Stimulated activated CD4-positive, alpha-beta T cell treated with anti-CD3 and anti-CD28 coated beads, Interleukin-12 subunit alpha, Interleukin-12 subunit beta, amount 100 ng/mL, for 48 hours (primary cell): ENCODE measurements at regions not wholly inside any gene's neighbourhood (a gene's known extent, or its start where the extent isn't known, plus 50 kb on each side); places are given as distances from the start of the nearest gene placed in this dataset.
"Not testable (repeated sequence)": the region's sequence is repeated elsewhere in the genome, so short reads cannot be mapped to it uniquely, and the experiment has no call there.

Experiments
- DNase-seq, 3 donors: peaks; one replicate each; pipeline ENCODE4 v3.0.0-alpha.2; 2020; ENCODE audit warnings: low read depth in 2 of 3, low spot score in 1 of 3

DNA sequence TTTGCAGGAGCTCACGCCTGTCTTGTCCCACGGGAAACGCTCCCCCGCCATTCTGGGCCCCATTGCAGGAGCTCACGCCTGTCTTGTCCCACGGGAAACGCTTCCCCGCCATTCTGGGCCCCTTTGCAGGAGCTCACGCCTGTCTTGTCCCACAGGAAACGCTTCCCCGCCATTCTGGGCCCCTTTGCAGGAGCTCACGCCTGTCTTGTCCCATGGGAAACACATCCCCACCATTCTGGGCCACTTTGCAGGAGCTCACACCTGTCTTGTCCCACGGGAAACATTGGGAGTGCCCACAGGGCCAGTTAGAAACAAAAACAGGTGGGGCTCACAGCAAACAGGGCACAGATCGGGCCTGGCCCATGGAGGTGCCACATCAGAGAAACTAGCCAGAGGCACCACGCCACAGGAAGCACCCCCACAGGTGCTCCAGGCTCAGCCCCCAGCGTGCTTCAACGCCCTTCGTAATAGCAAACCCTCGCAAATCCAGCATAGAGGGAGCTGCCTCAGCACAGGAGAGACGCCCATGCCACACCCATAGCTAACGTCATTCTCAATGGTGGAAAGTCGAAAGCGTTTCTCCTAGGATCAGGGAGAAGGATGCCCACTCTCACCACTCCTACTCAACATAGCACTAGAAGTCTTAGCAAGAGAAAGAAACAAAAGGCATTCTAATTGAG is 218.2 kb upstream of the FRG1 start:
- not testable (repeated sequence) for DNase-seq

DNA sequence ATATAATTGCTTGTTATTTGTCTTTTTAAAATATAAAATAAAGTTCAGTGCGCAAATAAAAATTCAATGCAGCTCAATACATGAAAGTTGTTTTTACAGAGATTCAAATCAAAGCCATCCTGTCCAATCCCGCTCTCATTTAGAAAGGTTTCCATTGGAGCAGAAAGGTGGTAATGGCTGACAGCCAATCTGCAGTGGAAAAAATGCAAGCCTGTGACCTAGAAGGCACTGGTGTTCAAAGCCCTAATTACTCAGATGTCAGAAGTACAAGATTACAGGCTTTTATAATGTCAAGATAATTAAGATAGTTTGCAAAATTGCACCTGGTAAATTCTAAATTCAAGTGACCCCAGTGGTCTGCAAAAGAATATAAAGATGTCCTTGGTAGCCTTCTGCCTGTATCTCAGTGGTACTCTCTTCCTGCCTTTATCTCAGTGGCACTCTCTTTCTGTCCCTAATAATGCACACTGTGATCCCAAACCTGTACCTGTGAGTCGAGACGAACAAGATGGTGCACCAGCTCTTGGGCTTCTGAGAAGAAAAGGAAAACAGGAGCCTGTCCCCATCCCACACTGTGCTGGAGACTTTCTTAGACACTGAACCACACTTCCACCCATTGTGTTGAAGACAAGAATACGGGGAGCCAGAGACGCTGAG is 212.6 kb upstream of the FRG1 start:
- DNase-seq, result not testable (repeated sequence)

DNA sequence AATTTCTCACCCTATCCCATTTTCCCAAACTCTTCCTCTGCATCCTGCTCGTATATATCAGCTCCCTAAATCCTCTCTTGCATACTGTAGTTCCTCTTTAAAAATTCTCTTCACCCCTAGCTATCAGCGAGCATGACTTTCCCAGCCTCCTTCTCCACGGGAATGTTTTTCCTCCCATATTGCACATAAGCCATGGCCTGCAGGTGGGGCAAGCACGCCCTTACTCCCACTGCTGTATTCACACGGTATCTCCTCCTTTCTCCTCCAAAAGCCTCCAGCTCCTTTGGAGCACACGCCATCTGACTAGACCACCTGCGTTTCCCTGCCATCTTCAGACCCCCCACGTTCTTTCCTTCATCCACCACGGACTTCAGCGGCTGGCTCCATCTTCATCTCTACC is 208.7 kb upstream of the FRG1 start:
- not testable (repeated sequence) for DNase-seq

DNA sequence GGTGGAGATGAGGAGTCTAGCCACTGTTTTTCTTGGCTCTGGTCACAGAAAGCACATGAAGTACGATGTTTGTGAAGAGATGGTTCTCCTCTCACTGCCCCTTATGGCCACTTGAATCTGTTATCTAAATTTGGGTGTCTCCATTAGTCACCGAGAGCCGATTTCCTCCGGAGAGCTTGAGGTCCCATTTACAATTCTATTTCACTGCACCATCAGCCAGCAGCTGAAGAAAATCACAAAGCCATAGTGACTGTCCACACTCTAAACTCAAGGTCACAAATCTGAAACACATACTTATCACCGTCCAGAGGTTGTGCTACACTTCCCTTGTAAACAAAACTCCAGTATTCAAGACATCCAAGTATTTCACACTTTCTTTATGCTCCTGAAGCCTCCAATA is 207.2 kb upstream of the FRG1 start:
- DNase-seq, result not testable (repeated sequence)

DNA sequence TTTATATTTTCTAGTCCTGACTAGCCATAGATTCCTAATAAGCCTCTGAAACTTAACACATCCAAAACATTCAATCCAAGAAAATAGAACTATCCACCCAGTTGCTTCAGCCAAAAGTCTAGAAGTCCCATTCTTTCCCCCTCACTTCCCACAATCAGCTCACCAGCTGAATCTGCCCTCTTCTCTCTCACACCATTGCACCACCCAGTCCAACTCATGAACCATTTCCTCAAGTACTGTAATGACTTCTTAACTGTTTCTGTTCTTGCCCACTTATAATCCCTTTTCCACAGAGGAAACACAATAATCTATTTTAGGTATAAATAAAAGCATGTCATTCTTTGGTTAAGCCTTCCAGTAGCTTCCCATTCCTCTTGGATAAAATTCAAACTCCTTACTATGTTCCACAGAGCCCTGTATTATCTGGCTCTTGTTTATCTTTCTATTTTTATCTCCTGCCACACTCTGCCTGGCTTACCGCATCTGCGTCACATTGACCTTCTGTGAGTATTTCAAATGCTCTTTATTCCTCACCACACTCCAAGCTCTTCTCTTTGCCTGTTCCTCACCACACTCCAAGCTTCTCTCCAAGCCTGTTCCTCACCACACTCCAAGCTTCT is 205.9 kb upstream of the FRG1 start:
- DNase-seq, result not testable (repeated sequence)

DNA sequence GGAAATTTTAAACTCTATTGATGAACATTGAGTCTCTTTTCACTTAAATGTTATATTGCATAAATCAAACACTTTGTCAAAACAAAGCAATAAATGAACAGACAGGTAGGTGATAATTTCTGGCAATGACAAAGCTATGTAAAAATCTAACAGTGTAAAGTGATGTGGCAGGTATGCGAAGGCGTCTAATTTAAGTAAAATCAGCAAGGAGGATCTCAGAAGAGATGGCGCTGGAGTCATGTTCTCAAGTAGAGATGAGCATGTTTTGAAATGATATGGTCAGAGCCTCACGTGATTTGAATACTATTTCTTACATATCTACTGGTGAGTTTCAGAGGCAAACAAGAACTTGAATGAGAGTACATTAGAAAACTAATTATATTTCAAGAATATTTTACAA is 204.0 kb upstream of the FRG1 start:
- DNase-seq, result not testable (repeated sequence)

DNA sequence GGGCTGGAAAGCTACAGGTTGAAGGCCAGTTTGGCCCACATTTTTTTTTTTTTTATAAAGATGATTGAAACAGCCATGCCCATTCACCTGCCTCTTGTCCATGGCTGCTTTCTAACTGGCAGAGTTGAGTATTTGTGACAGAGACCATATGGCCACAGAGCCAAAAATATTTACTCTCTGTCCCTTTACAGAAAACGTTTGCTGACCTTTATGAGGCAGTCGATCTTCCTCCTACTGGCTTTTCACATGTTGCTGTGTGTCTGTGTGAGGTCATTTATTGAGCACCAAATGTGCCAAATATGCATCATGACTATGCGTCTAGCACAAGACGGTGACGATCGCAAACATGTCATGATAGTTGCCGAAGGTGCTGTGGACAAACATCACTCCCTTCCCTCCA is 200.6 kb upstream of the FRG1 start:
- DNase-seq, result not testable (repeated sequence)

DNA sequence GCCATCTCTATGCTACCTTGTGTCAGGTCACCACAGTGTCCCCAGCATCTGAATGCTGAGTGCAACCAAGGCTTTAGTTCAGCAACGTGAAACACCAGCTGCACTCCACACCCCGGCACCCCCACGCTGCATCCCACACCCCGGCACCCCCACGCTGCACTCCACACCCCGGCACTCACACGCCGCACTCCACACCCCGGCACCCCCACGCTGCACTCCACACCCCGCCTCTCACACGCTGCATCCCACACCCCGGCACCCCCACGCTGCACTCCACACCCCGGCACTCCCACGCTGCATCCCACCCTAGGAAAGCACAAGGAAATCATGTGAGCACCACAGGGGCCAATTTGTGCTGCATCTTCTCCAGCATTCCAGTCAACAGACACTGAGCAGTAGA is 199.8 kb upstream of the FRG1 start:
- DNase-seq, result no peak

DNA sequence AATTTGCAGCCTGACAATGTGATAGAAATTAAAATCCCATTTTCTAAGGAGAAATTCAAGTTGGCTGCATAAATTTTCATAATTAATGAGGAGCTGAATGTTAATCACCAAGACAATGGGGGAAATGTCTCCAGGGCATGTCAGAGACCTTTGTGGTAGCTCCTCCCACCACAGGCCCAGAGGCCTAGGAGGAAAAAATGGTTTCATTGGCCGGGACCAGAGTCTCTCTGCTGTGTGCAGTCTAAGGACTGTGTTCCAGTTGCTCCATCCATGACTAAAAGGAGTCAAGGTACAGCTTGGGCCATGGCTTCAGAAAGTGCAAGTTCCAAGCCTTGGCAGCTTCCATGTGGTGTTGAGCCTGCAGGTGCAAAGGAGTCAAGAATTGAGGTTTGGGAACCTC is 187.6 kb upstream of the FRG1 start:
- DNase-seq, result not testable (repeated sequence)

DNA sequence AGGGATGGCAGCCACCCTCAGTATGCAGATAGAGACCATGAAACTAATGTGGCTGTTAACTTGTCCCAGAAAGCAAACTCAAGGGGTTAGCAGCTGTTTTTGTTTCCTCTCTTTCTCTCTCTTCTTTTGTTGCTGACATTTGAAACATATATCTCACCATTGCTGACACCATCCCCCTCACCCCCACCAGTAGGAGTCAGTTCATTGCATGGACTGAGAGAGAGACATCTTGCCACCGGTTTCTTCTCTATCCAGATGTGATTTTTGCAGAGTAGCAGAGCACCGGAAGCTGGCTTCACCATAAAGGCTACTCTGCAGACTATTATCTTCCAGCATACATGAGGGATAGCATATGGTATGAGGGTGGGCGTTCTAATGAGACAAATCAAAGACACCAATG is 177.1 kb upstream of the FRG1 start:
- no peak for DNase-seq

DNA sequence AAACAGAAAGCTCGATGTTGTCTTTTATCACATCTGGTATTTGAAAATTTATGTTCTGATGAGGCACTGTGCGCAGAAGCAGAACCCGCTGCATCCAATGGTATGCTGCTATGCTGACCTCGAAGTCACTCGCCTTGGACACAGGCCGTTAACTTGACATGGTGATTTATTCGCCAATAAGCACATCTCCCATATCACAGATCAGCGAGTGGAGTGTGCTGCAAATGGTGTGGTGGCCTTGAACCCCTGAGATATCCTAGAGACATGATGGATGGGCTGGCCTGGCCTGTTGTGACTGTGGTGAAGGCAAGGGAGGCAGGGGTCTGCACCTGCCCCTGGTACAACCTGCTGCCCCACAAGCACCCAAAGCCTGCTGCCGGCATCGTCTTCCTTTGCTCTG is 175.4 kb upstream of the FRG1 start:
- DNase-seq, result no peak

DNA sequence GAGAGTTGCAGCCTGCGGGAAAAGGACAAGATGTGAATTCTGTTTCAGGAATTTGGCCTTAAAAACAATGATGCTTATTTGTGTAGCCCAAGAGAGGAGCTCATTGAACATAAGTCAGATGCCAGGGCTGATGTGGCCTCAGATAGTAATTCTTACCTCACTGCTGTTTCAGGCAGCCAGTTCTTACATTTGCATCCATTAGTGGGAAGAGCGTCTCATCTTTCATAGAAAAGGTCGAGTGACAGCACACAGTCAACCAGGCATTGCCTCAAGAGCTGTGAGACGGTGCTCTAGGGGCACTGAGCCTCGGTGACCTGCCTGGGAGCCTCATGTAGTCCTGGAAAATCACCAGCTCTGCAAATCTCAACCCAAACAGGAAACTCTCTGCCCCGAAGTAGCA is 174.9 kb upstream of the FRG1 start:
- no peak for DNase-seq

DNA sequence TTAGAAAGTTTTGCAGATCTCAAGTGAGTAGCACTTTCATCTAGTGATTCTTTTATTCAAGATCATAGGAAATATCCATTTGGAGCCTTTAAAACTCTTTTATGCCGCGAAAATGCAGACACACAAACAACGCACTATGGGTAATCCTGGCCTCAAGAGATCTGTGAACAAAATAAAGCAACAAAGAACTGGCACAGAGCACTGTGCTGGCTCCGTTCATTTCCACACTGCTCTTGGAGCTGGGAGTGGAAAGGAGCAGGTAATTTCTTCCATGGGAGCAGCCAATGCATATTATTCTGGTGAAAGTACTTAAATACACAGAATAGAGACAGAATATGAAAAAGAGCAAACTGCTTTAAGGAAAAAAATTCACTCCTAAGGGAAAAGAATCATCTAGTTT is 172.7 kb upstream of the FRG1 start:
- DNase-seq, result no peak

DNA sequence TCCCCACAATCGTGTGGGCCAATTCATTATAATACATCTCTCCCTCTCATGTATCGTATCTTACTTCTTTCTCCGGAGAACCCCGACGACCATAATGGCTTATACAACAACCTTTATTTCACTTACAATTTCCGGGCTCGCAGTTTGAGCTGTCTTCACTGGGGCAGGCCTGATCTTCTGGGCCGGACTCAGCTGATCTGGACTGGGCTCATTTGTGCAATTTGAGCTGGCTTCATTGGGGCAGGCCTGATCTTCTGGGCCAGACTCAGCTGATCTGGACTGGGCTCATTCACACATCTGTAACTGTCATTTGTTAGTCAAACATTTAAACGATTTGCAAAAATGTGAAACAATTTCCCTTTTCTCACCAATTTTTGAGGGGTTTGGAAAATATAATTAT is 171.5 kb upstream of the FRG1 start:
- no peak for DNase-seq

DNA sequence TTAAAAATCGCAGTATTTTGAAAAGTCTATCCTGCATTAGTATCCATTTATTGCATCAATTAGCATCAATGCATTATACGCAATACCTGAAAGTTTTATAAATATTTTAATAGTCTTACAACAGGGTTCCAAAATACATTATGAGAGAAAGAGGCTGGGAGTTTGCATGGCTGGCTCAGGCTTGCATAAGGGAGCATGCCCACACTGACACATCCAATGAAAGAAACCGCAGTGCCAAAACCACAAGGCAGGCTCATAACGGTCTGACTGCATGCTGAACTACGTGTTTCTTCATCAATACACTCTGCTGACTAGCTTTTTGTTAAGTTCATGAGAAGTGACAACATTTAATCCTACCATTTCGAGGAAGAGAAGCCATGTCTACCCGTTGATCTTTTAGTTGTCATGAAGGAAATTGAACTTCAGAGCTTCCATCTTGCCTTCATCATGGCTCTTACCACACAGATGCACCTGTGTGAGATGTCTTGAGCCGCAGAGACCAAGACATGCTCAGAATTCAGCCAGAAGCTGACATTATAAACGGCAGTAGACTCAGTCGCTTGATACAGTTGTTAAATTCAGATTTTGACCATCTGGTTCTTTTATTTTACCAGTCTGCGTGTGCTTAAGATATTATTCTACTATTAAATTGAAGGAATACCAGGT is 168.8 kb upstream of the FRG1 start:
- no peak for DNase-seq

DNA sequence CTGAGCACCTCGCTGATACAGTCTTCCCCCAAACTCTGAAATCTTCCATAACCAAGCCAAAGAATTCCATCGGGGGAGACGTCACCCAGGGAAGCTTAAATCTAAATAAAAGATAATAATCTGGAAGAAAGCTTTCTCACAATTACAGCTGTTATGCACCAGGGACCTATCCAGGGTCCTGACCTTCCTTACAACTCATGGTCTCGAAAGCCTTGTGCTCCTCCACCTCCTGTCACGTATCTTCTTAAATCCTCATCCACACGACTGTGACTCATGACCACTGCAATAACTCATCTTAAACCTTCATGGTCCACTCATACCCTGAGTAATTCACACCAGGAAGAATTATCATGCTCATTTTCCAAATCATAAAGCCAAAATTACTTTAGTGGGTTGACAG is 166.8 kb upstream of the FRG1 start:
- no peak for DNase-seq

DNA sequence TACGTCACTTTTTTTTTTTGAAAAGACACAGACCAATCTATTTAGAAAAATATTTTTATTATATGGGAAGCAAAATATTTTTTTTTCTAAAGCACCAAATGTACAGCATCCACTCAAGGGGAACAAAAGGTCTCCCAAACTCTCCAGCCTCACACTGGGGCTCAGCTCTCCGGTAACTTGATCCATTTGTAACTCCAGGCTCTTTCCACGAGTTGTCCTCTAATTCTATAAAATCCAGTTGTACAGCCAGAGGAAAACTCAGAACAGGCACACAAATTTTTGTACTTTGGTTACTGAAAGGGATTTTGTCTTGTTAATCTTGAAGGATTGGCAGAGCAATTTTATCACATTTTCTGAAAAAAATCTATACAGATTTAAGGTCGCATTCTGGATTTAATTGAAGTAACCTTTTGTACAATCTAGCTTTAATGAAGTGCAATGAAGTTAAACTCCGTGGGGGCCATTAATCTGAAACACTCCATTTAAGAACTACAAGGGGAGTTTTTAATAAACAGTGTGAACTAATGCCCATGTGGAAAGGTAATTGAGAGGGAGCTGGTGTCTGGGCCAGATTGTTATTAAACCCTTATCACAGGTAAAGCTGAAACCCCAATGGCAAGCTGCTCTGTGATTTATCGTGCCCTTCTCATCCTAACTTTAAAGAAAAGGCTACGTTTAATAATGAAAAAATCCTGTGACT is 161.2 kb upstream of the FRG1 start:
- no peak for DNase-seq

DNA sequence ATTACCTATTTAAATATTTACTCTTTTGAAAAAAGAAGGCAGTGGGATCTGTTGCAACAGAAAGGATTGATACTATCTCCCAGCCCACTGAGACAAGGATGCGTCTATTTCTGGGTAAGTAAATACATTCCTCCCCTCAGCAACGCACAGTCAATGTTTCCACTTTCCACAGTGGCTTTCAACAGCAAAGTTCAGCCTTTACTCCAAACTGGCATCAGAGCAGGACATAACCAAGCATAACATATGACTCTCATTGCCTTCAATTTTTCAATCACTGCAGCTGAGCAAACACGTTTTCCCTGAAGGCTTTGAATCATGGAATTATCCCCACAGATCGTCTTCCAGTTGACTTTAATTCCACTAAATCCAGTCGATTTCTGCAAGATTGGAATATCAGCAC is 160.3 kb upstream of the FRG1 start:
- DNase-seq, result no peak

DNA sequence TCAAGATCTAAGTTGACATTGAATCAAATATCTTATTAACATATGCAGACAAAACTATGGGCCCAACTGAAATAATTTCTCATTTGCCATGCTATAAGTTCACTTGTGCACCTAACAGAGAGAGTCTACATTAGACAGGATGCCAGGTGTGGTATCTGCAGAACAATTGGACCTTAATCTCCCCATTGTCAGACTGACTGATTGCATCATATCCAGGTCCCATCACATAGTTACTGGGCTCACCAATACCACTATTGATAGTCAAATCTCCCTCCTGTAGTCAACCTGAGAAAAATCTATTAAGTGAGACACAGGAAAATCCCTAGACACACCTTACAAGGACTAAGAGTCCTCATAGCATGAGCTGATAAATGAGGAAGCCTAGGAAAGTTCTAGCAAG is 156.0 kb upstream of the FRG1 start:
- DNase-seq, result no peak

DNA sequence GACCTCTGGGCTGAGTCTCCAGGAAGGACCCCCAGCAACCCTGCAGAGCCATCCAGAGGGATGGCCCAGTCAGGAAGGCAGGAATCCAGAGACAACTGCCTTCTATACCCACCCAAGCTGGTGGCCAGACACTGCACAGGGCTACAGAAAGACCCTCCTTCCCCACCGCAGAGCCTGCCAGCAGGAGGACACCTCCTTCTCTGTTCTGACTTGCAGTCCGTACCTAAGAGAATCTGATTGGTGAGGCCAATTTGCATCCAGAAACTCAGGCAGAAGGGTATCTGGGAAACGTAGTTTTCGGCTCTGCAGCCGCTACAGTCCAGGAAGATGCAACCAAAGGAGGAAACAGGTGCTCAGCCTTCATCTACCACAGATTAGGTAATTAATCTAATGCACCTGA is 155.4 kb upstream of the FRG1 start:
- no peak for DNase-seq

DNA sequence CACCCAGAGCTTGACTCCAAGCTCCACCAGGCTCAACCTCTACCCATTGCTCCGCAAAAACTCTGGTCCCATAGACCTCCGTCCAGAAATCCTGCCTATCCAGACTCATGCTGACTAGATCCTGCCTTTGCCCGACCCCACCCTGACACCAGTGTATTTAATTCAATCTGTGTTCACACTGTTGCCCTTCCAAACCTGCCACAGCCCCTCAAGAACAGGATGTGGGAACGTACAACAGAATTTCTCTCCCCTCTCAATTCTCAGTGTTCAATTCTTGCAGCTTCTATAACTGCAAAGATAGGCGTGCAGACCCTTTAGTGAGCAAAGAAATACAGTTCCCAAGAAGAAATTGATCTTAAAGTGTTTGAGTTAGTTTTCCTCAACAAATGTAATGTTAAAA is 154.2 kb upstream of the FRG1 start:
- DNase-seq, result no peak
